ENCODE measurements at regions not wholly inside any gene's neighbourhood (a gene's known extent, or its start where the extent isn't known, plus 50 kb on each side); places are given as distances from the start of the nearest gene placed in this dataset.
"Not testable (repeated sequence)": the region's sequence is repeated elsewhere in the genome, so short reads cannot be mapped to it uniquely, and the experiment has no call there.

DNA sequence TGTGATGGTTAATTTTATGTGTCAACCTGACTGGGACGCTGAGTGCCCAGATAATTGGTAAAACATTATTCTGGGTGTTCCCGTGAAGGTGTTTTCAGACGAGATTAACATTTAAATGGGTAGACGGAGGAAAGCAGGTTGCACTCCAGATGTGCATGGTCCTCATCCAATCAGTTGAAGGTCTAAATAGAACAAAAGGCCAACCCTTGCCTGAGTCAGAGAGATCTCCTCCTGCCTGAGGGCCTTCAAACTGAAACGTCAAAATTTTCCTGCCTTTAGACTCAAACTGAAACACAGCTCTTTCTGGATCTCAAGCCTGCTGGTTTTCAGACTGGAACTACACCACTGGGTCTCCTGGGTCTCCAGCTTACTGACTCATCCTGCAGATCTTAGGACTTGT lies 73.5 kb downstream of the NPIPA8 start:
- DNase-seq, result not testable (repeated sequence)

GRCh38 chr16:18261848-18262247 lies 74.7 kb downstream of the NPIPA8 start:
- not testable (repeated sequence) for DNase-seq

- not testable (repeated sequence) for DNase-seq
These were observed 76.9 kb downstream of the NPIPA8 start for GRCh38 chr16:18259496-18260176.

DNA sequence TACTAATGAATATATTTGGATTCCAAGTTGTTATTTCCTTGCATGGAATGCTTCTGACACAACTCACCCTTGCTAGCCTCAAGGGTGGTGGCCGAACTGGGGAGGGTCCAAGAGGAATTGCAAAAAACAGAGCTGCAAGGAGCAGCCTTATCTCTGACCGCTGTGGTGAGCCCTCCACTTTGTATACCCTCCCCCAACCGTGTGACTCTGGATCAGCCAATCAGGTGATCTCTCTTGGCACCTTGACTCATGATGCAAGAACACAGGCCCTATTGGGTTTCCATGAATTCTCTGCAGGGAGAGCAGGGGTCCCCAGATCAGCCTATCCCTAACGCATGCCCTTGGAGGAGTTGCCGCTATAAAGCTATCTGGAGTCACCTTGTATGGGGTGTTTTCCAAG lies 83.6 kb downstream of the NPIPA8 start:
- DNase-seq, result not testable (repeated sequence)

GRCh38 chr16:18230505-18230904 lies 106.0 kb downstream of the NPIPA8 start:
- not testable (repeated sequence) for DNase-seq

GRCh38 chr16:18222054-18223009 lies 114.2 kb downstream of the NPIPA8 start:
- DNase-seq, result not testable (repeated sequence)

GRCh38 chr16:18217741-18218140 lies 118.8 kb downstream of the NPIPA8 start:
- DNase-seq, result not testable (repeated sequence)

GRCh38 chr16:18216814-18217213 lies 119.7 kb downstream of the NPIPA8 start:
- DNase-seq, result not testable (repeated sequence)

- not testable (repeated sequence) for DNase-seq
These were observed 122.7 kb downstream of the NPIPA8 start for GRCh38 chr16:18213810-18214209.

GRCh38 chr16:18211505-18211904 lies 125.0 kb downstream of the NPIPA8 start:
- DNase-seq, result not testable (repeated sequence)

DNA sequence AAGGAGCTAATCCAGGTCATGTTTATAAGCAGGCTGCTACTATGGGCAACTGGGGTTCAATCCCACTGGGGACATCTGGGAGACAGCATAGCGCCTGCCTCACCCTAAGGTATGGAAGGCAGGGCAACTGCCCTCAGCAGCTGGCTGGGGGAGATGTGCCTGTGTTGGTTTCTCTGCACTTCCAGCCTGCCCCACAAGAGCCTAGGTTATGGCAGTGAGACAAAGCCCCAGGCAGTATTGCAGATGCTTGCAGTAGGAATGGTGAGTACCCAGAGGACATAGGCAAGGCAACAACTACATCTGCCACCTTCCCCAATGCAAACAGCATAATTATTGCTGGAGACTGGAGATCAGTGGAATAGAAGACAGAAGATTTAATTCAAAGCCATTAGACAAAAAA lies 131.8 kb downstream of the NPIPA8 start:
- DNase-seq, result not testable (repeated sequence)

GRCh38 chr16:18204309-18204708 lies 132.2 kb downstream of the NPIPA8 start:
- not testable (repeated sequence) for DNase-seq

- DNase-seq, result not testable (repeated sequence)
These were observed 135.0 kb downstream of the NPIPA8 start for GRCh38 chr16:18201511-18201910.

GRCh38 chr16:18192389-18192788 lies 144.1 kb downstream of the NPIPA8 start:
- not testable (repeated sequence) for DNase-seq

DNA sequence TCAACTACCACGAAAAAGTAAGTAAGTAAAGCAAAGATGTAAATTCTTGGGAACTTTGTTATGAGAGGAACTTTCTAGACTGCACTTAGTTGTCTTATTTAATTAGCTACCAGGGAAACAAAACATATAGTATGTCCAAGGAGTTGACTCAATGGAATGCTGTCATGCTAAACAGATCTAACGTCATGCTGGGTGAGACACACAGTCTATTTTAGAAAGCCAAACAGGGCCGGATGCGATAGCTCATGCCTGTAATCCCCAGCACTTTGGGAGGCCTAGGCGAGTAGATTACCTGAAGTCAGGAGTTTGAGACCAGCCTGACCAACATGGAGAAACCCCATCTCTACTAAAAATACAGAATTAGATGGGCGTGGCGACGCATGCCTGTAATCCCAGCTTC lies 146.4 kb downstream of the NPIPA8 start:
- DNase-seq, result not testable (repeated sequence)

GRCh38 chr16:18184755-18185154 lies 151.8 kb downstream of the NPIPA8 start:
- DNase-seq, result not testable (repeated sequence)

DNA sequence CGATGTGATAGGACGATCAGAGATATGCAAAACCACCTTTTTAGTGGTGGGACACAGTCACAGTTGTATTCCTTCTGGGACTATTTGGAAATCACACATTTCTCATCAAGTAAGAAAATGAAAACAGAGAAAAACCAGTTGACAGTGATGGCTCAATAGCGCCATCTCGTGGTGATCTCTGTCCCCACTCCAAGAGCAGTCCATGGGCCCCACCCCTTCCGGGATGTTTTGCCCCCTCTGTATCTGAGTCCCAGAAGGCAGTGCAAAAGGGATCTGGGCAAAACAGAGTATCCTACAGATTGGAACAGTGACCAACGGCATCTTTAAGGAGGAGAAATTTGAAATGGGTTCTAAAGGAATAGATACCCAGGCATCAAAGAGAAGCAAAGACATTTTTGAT lies 155.5 kb downstream of the NPIPA8 start:
- DNase-seq, result not testable (repeated sequence)

DNA sequence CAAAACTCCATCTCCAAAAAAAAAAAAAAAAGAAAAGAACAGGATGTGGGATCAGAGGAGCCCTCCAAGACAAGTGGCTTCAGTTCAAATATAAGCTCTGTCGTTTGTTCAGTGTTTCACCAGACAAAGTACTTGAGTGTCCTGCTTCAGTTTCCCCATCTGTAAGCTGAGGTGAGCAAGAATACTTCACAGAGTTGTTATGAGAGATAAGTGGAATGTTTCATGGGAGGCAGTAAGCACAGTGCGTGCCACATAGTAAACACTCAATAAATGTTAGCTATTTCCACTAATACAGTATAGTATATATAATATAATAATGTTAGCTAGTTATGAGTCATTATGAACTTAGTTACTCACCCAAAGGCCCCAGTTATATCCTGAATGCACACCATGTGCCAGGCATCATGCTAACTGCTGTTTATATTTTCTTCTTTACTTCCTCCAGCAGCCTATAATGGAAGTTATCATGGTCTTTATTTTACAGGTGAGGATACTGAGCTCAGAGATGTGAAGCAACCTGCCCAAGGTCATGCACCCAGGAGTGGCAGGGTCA lies 162.5 kb downstream of the NPIPA8 start:
- not testable (repeated sequence) for DNase-seq

GRCh38 chr16:18162293-18162692 lies 174.2 kb downstream of the NPIPA8 start:
- DNase-seq, result not testable (repeated sequence)

GRCh38 chr16:18161224-18161623 lies 175.3 kb downstream of the NPIPA8 start:
- DNase-seq, result not testable (repeated sequence)

DNA sequence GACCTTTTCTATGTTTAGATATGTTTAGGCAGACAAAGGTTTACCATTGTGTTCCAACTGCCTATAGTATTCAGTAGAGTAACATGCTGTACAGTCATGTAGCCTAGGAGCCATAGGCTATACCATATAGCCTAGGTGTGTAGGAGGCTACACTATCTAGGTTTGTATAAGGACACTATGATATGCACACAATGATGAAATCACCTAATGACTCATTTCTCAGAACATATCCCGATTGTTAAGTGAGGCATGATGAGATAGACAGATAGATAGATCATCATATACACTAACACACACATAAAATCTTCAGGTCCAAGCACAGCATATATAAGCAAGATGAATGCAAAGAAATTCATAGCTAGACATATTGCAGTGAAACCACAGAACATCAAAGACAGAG lies 177.4 kb downstream of the NPIPA8 start:
- DNase-seq, result not testable (repeated sequence)

DNA sequence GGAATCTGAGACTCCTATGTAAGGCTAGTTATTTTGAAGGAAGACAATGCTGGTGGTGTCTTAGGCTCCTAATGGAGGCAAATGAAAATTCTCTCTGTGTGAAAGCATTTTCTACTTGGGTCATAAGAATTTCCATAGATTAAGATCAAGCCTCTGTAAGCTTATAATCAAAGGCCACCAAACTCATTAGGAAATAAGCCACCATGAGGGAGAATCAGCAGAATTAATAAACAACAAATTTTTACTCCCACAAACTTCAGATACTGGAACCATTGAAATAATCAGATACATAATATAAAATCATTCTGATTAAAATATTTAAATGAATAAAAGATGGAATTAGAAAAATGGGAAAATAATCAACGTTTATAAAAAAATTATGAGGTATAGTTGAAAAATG lies 178.7 kb downstream of the NPIPA8 start:
- DNase-seq, result not testable (repeated sequence)

DNA sequence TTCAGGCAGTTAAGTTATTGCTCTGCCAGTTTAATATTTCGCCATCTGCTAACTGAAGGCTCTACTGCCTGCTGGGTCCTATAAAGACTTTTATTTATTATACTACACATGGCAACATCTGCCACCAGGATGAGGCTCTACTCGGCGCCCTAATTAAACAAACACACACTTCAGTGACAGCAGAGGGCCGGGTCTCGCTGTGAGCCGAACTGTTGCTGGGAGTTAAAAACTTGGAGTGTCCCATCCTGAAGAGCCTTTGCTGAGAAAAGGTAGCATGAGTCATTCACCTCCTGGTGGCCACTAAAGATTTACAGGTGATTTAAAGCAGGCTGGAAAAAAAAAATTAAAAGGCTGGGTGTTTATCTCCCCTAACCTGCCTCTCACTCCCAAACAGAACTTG lies 183.7 kb downstream of the NPIPA8 start:
- not testable (repeated sequence) for DNase-seq
